OCI-LY1 (cell line): ENCODE measurements at regions not wholly inside any gene's neighbourhood (a gene's known extent, or its start where the extent isn't known, plus 50 kb on each side); places are given as distances from the start of the nearest gene placed in this dataset.

ENCODE experiments used
- H2AFZ ChIP-seq: fragments of 200-600 bp; sonication (generic), shearing (Covaris generic); 2 replicates; pipeline ENCODE4 v1.6.0; 2014; ENCODE audit warnings: antibody characterized with exemption, mild to moderate bottlenecking, low read length
- H3F3A ChIP-seq: fragments of 200-600 bp; sonication (generic), shearing (Covaris generic); 2 replicates; pipeline ENCODE4 v1.6.0; 2014; ENCODE audit warnings: mild to moderate bottlenecking, antibody characterized with exemption, low read length, moderate library complexity; ENCODE audit not compliant: insufficient read depth
- H3K27ac ChIP-seq: fragments of 200-600 bp; sonication (generic); 2 replicates; pipeline ENCODE4 v1.5.1; 2014; ENCODE audit warnings: low read length, mixed run types, mild to moderate bottlenecking, low read depth; ENCODE audit not compliant: poor library complexity, severe bottlenecking
- H3K27me3 ChIP-seq: fragments of 200-600 bp; sonication (generic); 2 replicates; pipeline ENCODE4 v1.6.0; 2014; ENCODE audit warnings: antibody characterized with exemption, mild to moderate bottlenecking, low read length, moderate library complexity; ENCODE audit not compliant: insufficient read depth
- H3K36me3 ChIP-seq: fragments of 200-600 bp; sonication (generic); 2 replicates; pipeline ENCODE4 v1.6.1; 2014; ENCODE audit warnings: mild to moderate bottlenecking, antibody characterized with exemption, low read length, moderate library complexity, mixed read lengths; ENCODE audit not compliant: insufficient read depth
- H3K4me1 ChIP-seq: fragments of 200-600 bp; sonication (generic); 2 replicates; pipeline ENCODE4 v1.5.1; 2014; ENCODE audit warnings: mild to moderate bottlenecking, low read length, moderate library complexity; ENCODE audit not compliant: insufficient read depth, severe bottlenecking
- H3K4me2 ChIP-seq: fragments of 200-600 bp; sonication (generic), shearing (Covaris generic); 2 replicates; pipeline ENCODE4 v1.6.1; 2014; ENCODE audit warnings: low read length
- H3K4me3 ChIP-seq: fragments of 200-600 bp; sonication (generic); 2 replicates; pipeline ENCODE4 v1.5.1; 2014; ENCODE audit warnings: low read length, low read depth, mild to moderate bottlenecking, mixed read lengths; ENCODE audit not compliant: poor library complexity, severe bottlenecking
- H3K79me2 ChIP-seq: fragments of 200-600 bp; shearing (Covaris generic); 2 replicates; pipeline ENCODE4 v1.6.1; 2016; ENCODE audit warnings: mixed run types, low read length, mixed read lengths; ENCODE audit not compliant: insufficient read depth
- H3K9ac ChIP-seq: fragments of 200-600 bp; sonication (generic), shearing (Covaris generic); 2 replicates; pipeline ENCODE4 v1.6.1; 2014; ENCODE audit warnings: mild to moderate bottlenecking, low read length, mixed read lengths
- H3K9me2 ChIP-seq: fragments of 200-600 bp; sonication (generic), shearing (Covaris generic); 2 replicates; pipeline ENCODE4 v1.6.1; 2014; ENCODE audit warnings: low read depth, mild to moderate bottlenecking, low read length, mixed read lengths
- H3K9me3 ChIP-seq: fragments of 200-600 bp; shearing (Covaris generic); 2 replicates; pipeline ENCODE4 v1.6.1; 2014; ENCODE audit warnings: low read length, mixed read lengths
- H4K20me1 ChIP-seq: fragments of 200-600 bp; sonication (generic), shearing (Covaris generic); 2 replicates; pipeline ENCODE4 v1.6.0; 2016; ENCODE audit warnings: mild to moderate bottlenecking, low read length; ENCODE audit not compliant: insufficient read depth
- EZH2 ChIP-seq: fragments of 200-600 bp; sonication (generic), shearing (Covaris generic); IDR thresholded peaks from 2 replicates; pipeline ENCODE4 v1.8.0; 2017; ENCODE audit warnings: borderline replicate concordance, mixed run types, mild to moderate bottlenecking, antibody characterized with exemption, low read length, moderate library complexity, mixed read lengths
- TF ChIP-seq, protein P1 (sequence below): fragments of 200-600 bp; sonication (generic), shearing (Covaris generic); IDR thresholded peaks from 2 replicates; pipeline ENCODE4 v1.5.1; 2017; ENCODE audit warnings: mild to moderate bottlenecking, antibody characterized with exemption, low read length, moderate library complexity, mixed read lengths

DNA sequence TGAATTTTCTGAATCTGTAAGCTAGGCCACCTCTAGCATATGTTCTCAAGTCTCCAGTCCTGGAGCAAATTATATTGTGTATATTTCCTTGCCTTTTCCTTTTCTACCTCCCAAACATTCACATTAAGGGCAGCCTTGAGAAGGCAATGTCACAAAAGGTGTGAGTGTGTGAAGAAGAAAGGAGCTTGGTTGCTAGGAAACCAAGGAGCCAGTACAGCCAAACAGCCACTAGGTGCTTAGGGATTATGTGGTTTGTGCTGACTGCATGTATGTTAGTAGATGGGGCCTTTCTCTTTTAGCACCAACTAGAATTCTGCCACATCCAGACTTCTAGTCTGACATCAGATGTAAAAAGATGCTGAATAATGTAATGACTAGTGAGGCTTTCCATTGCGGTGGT, 118.8 kb upstream of the DAZL start:
- no peaks in the 10 kb centered on the region; the same call in 1 of the 2 replicates for H3K9me3 ChIP-seq
- no peaks in the 10 kb centered on the region for H4K20me1 ChIP-seq
- H3K9ac ChIP-seq, result no peak overlapping the region
- no peaks in the 10 kb centered on the region for H3K79me2 ChIP-seq
- no peak for TF ChIP-seq EZH2
- TF ChIP-seq, protein P1, sequence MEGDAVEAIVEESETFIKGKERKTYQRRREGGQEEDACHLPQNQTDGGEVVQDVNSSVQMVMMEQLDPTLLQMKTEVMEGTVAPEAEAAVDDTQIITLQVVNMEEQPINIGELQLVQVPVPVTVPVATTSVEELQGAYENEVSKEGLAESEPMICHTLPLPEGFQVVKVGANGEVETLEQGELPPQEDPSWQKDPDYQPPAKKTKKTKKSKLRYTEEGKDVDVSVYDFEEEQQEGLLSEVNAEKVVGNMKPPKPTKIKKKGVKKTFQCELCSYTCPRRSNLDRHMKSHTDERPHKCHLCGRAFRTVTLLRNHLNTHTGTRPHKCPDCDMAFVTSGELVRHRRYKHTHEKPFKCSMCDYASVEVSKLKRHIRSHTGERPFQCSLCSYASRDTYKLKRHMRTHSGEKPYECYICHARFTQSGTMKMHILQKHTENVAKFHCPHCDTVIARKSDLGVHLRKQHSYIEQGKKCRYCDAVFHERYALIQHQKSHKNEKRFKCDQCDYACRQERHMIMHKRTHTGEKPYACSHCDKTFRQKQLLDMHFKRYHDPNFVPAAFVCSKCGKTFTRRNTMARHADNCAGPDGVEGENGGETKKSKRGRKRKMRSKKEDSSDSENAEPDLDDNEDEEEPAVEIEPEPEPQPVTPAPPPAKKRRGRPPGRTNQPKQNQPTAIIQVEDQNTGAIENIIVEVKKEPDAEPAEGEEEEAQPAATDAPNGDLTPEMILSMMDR, result peak; percentile 27; the same call in 1 of the 2 replicates
- H3K4me1 ChIP-seq, result no peaks in the 10 kb centered on the region
- H3K4me3 ChIP-seq, result no peak overlapping the region
- H3K27ac ChIP-seq, result no peak overlapping the region
- no peak overlapping the region for H3K4me2 ChIP-seq
- H3K36me3 ChIP-seq, result no peaks in the 10 kb centered on the region
- H3F3A ChIP-seq, result no peaks in the 10 kb centered on the region
- H3K9me2 ChIP-seq, result no peaks in the 10 kb centered on the region
- no peak overlapping the region for H2AFZ ChIP-seq
- no peaks in the 10 kb centered on the region for H3K27me3 ChIP-seq

DNA sequence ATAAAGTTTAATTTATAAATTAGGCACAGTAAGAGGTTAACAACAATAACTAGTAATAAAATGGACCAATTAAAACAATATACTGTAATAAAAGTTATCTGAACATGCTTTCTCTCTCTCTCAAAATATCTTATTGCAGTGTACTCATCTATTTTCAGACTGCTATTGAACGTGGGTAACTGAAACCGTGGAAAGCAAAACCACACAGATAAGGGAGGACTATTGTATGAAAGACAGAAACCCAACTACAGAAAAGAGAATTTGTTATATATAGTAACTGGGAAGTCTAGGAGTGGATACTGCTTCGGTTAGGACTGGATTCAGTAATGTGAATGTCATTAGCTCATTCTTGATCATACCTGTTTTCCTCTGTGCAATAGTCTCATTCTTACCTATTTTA, 119.3 kb upstream of the DAZL start:
- TF ChIP-seq EZH2, result no peak
- TF ChIP-seq, protein P1, result no peak
- Histone ChIP-seq H3K4me2 (no peak overlapping the region), H3K9ac (no peak overlapping the region), H3K4me3 (no peak overlapping the region), H3K9me2 (no peaks in the 10 kb centered on the region), H4K20me1 (no peaks in the 10 kb centered on the region), H3F3A (no peaks in the 10 kb centered on the region), H3K79me2 (no peaks in the 10 kb centered on the region), H3K27me3 (no peaks in the 10 kb centered on the region), H2AFZ (no peak overlapping the region), H3K36me3 (no peaks in the 10 kb centered on the region), H3K27ac (no peak overlapping the region), H3K9me3 (no peaks in the 10 kb centered on the region; the same call in 1 of the 2 replicates), H3K4me1 (no peaks in the 10 kb centered on the region)

DNA sequence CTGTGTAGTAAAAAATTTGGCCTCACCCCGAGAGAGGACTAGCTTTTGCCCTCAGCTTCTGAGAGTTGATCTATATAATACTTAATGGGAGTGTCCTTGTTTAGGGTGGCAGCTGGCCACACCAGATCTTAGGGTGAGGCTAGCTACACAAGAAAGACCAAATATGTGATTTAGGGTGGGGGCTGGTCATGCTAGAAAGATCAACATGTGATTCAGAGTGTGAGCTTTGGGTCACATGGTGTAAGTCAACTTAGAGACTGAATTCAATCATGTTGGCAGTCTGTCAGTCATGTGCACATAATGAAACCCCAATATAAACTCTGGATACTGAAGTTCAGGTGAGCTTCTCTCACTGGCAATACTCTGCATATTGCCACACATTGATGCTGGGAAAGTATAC, 120.7 kb upstream of the DAZL start:
- Histone ChIP-seq H3K9me2 (no peaks in the 10 kb centered on the region), H3F3A (no peaks in the 10 kb centered on the region), H3K4me1 (no peaks in the 10 kb centered on the region), H3K4me2 (no peak overlapping the region), H4K20me1 (no peaks in the 10 kb centered on the region), H3K27ac (no peak overlapping the region), H3K79me2 (no peaks in the 10 kb centered on the region), H2AFZ (no peak overlapping the region), H3K9ac (no peak overlapping the region), H3K4me3 (no peak overlapping the region), H3K36me3 (no peaks in the 10 kb centered on the region), H3K9me3 (no peaks in the 10 kb centered on the region; the same call in 1 of the 2 replicates), H3K27me3 (no peaks in the 10 kb centered on the region)
- TF ChIP-seq EZH2, result no peak
- TF ChIP-seq, protein P1, result no peak
